Pancreas (tissue), 10 donors: ENCODE measurements at regions not wholly inside any gene's neighbourhood (a gene's known extent, or its start where the extent isn't known, plus 50 kb on each side); places are given as distances from the start of the nearest gene placed in this dataset.
A peak's percentile ranks its signal among the peaks of the same experiment; 100 is the strongest.

Source experiments
- ATAC-seq, 4 donors: fragments of 200-7000 bp; cut with Tn5 transposase; one replicate each; pipeline versions ENCODE4 v1.8.0 to v1.9.1; 2020; ENCODE audit warnings: mild to moderate bottlenecking in 4 of 4, moderate library complexity in 4 of 4
- DNase-seq, 6 donors: peaks; one replicate each; pipeline ENCODE4 v3.0.0-alpha.2; 2020
- FAIRE-seq: peaks from 2 replicates; lab custom pipeline; 2012; peaks lifted over from hg19 to GRCh38; lab: Jason Lieb, UNC
- H3K27ac ChIP-seq, 4 donors: fragments of 200-600 bp; sonication (generic); 1 replicate in 3 of 4; 2 replicates in 1 of 4; pipeline versions ENCODE4 v1.5.0 to v1.8.0; 2020
- H3K27me3 ChIP-seq, 4 donors: fragments of 200-600 bp; one replicate each; pipeline ENCODE4 v1.8.0; 2021
- H3K36me3 ChIP-seq, 3 donors: fragments of 200-600 bp; sonication (generic) in 1 of 3; one replicate each; pipeline versions ENCODE4 v1.5.0 to v1.8.0; 2020 to 2021
- H3K4me1 ChIP-seq, 3 donors: fragments of 200-600 bp; one replicate each; pipeline ENCODE4 v1.8.0; 2021
- H3K4me3 ChIP-seq, 4 donors: fragments of 200-600 bp; sonication (generic) in 2 of 4; one replicate each; pipeline versions ENCODE4 v1.5.0 to v1.8.0; 2020 to 2021
- H3K9me3 ChIP-seq, 4 donors: fragments of 200-600 bp; one replicate each; pipeline ENCODE4 v1.8.0; 2021
- WGBS, 2 donors: extraction: QIAGEN DNeasy Blood & Tissue Kit; methylation state at CpG; one replicate each; pipeline ENCODE4 v1.1.7; 2013; 5-methylcytosine and 5-hydroxymethylcytosine counted together
- intact Hi-C, 3 donors: fragments of 100-400 bp; cut with DNase I; formaldehyde crosslinking; loops; one replicate each; pipeline versions ENCODE4 v1.11.1 to v1.14.2; 2022
- TF ChIP-seq, protein P1 (sequence below), 4 donors: fragments of 200-600 bp; sonication (generic) in 3 of 4; IDR thresholded peaks; one replicate each; pipeline versions ENCODE4 v1.5.0 to v1.8.0; 2021; ENCODE audit warnings: antibody characterized with exemption in 4 of 4
- donor health status: healthy with polysubstance abuse.
- donor health status: DM: no; HTN: no; CAD: no; lungs with moderate emphysema.
- donor health status: DM: no; HTN: no; CAD: no.
- donor health status: control.
- donor health status: control.
- donor health status: Bipolar disorder and iron deficiency.
- donor health status: DM: yes; HTN: yes; CAD: no.
- donor health status: DM: no; HTN: no; CAD: no.
- donor health status: DM: no; HTN: no; CAD: no.
- donor health status: DM: yes; HTN: yes; CAD: no.

DNA sequence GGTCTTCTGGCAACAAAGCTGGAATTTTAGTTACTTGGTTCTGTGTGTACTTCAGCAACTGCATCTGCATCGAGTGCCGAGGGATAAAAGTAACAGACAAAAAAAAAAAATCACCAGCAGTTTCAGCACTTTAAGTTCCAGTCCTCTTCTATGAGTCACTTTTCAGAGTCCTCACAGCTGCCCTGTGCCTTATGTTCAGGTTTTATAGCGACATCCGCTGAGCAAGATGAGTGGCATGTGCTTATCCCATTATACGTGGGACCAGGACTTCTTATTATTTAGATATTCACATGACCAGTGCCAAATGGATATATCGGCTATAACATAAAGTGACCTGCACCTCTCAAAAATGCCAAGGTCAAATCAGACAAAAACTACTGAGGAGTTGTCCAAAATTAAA is 242.9 kb downstream of the FOXA2 start:
- Histone ChIP-seq H3K9me3 (no peaks in the 10 kb centered on the region), H3K27me3 (no peaks in the 10 kb centered on the region), H3K4me1 (no peaks in the 10 kb centered on the region), H3K4me3 (no peak overlapping the region), H3K36me3 (no peaks in the 10 kb centered on the region), H3K27ac (no peak overlapping the region)
- DNase-seq (no peak), ATAC-seq (no peak), FAIRE-seq (no peak)
- intact Hi-C loops, result loop anchor here in 2 of 3 donors (5.0 to 10.0 kb wide), 2 partner anchors 246 to 253 kb away; no protein-coding TSS in a partner anchor
- 64 to 77% methylated on average over 6 of the region's 6 CpGs for WGBS, 2 donors
- TF ChIP-seq, protein P1, sequence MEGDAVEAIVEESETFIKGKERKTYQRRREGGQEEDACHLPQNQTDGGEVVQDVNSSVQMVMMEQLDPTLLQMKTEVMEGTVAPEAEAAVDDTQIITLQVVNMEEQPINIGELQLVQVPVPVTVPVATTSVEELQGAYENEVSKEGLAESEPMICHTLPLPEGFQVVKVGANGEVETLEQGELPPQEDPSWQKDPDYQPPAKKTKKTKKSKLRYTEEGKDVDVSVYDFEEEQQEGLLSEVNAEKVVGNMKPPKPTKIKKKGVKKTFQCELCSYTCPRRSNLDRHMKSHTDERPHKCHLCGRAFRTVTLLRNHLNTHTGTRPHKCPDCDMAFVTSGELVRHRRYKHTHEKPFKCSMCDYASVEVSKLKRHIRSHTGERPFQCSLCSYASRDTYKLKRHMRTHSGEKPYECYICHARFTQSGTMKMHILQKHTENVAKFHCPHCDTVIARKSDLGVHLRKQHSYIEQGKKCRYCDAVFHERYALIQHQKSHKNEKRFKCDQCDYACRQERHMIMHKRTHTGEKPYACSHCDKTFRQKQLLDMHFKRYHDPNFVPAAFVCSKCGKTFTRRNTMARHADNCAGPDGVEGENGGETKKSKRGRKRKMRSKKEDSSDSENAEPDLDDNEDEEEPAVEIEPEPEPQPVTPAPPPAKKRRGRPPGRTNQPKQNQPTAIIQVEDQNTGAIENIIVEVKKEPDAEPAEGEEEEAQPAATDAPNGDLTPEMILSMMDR (IDR thresholded peaks at IDR 0.05), result no peak

DNA sequence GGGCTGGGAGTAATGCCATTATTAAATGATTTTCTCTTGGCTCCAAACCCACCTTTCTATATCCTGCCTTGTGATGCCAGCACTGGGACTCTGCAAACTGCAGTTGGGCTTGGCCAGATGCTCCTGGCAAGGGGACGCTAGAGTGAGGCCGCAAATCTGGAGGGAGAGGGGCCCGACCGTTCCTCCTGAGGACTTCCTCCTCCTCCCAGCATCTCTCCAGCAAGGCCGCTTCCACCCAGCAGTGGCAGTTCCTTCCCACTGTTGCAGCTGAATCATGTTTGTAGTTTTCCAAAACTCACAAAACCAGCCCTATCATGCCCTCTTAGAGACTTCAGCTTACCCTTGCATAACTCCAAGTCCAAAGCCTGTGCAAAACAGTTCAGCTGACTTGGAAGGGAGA is 244.4 kb downstream of the FOXA2 start:
- Histone ChIP-seq H3K4me1 (no peaks in the 10 kb centered on the region), H3K27me3 (no peaks in the 10 kb centered on the region), H3K36me3 (no peaks in the 10 kb centered on the region), H3K9me3 (no peaks in the 10 kb centered on the region), H3K27ac (no peak overlapping the region), H3K4me3 (no peak overlapping the region)
- DNase-seq, result no peak
- no peak for FAIRE-seq
- intact Hi-C loops, result loop anchor here (5.0 to 10.0 kb wide), 5 partner anchors 247 to 347 kb away; no protein-coding TSS in a partner anchor
- WGBS, 2 donors, result 45 to 59% methylated on average over 5 of the region's 5 CpGs
- TF ChIP-seq, protein P1 (IDR thresholded peaks at IDR 0.05), result no peak
- ATAC-seq, result peak in 3 of 4 donors; percentile 12 to 50 (median 13)

DNA sequence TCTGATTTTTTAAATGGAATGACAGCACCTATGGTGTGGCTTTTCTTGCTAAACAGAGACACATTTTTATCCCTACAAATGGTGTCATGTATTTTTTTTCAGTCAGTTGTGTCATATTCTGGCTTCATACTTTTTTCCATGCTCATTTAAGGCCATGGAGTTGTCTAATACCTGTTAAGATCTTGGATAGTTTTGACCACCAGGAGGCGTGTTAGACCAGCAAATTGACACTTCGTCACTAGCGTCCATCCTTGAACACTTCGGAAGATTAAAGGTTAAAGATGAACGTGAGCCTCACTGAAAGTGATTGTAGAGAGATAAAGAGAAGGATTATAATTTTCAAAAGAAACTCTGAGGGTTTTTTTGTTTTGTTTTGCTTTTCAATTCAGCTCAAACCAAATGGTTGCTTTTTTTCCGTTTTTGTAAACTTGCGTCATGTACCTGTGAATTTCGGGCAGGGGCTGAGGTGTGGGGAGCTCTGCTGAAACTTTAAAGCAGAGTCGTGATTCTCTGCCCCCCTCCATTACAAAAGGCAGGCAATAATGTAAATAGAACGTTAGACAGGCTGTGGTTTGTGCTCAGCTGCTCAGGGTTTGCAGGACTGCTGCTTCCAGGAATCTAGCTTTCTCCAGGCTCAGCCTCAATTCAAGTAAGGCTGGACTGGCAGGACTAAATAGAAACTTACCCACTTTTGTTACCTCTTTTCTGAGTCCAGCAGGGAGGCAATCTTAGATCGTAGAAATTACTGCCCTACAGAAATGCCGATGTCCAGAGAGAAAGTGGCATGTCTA is 245.1 kb downstream of the FOXA2 start:
- no peaks in the 10 kb centered on the region for H3K4me1 ChIP-seq
- peak overlapping the region in 1 of 4 donors; percentile 18 for H3K4me3 ChIP-seq
- TF ChIP-seq, protein P1 (IDR thresholded peaks at IDR 0.05), result peak; percentile 53 to 67 (median 62)
- WGBS, 2 donors, result 23% methylated on average over 12 of the region's 12 CpGs
- H3K27me3 ChIP-seq, result no peaks in the 10 kb centered on the region
- H3K9me3 ChIP-seq, result no peaks in the 10 kb centered on the region
- FAIRE-seq (peak; percentile 96), ATAC-seq (peak; percentile 81 to 86 (median 86)), DNase-seq (peak in 3 of 6 donors; percentile 23 to 65 (median 46))
- H3K36me3 ChIP-seq, result no peaks in the 10 kb centered on the region
- H3K27ac ChIP-seq, result no peak overlapping the region
- intact Hi-C loops, result loop anchor here (5.0 to 10.0 kb wide), 3 partner anchors 343 to 348 kb away; no protein-coding TSS in a partner anchor

DNA sequence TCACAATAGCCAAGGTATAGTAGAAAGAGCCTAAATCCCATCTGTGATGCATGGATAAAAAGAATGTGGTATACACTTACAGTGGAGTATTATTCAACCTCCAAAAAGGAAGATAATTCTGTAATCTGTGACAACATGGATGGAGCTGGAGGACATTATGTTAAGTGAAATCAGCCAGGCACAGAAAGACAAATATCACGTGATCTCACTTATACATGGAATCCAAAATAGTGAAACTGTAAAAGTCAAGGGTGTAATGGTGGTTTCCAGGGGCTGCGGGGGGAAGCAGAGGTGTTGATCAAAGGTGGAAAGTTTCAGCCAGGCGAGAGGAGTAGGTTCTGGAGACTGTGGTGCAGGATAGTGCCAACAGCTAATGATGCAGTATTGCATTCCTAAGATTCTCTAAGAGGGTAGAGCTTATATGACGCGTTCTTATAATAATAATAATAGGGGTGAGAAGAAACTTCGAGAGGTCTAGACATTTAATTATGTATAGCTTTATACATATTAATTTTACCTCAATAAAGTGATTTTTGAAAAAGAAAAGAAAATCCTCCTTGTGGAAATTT is 246.1 kb downstream of the FOXA2 start:
- FAIRE-seq, result no peak
- H3K4me1 ChIP-seq, result no peaks in the 10 kb centered on the region
- TF ChIP-seq, protein P1 (IDR thresholded peaks at IDR 0.05), result no peak
- no peaks in the 10 kb centered on the region for H3K36me3 ChIP-seq
- 50 to 58% methylated on average over 6 of the region's 6 CpGs for WGBS, 2 donors
- no peaks in the 10 kb centered on the region for H3K27me3 ChIP-seq
- H3K4me3 ChIP-seq, result no peak overlapping the region
- DNase-seq, result no peak
- H3K9me3 ChIP-seq, result no peaks in the 10 kb centered on the region
- no peak overlapping the region for H3K27ac ChIP-seq
- no peak for ATAC-seq
- intact Hi-C loops, result loop anchor here (5.0 to 10.0 kb wide), 3 partner anchors 344 to 349 kb away; no protein-coding TSS in a partner anchor
